K562 (cell line): ENCODE measurements at regions not wholly inside any gene's neighbourhood (a gene's known extent, or its start where the extent isn't known, plus 50 kb on each side); places are given as distances from the start of the nearest gene placed in this dataset.

Experiments used
- BHLHE40 ChIP-seq: IDR thresholded peaks from 2 replicates; pipeline ENCODE4 v1.6.1; 2011; ENCODE audit warnings: low read length, improper control_type of control experiment
- BRD4 ChIP-seq: fragments of 200-600 bp; sonication (generic); IDR thresholded peaks from 2 replicates; pipeline ENCODE4 v1.6.1; 2017; ENCODE audit warnings: inconsistent platforms
- DDX20 ChIP-seq: fragments of 450-650 bp; IDR thresholded peaks from 2 replicates; pipeline ENCODE4 v1.6.1; 2016; ENCODE audit warnings: missing genetic modification characterization, low read depth, mild to moderate bottlenecking, missing compliant biosample characterization, moderate library complexity
- EP300 ChIP-seq: IDR thresholded peaks from 2 replicates; pipeline ENCODE4 v1.6.1; 2012; ENCODE audit warnings: low read length, improper control_type of control experiment
- FOXK2 ChIP-seq, 2 experiments: fragments of 450-650 bp; IDR thresholded peaks in 1 of 2; conservative IDR thresholded peaks in 1 of 2; 2 replicates each; pipeline ENCODE4 v1.6.1; 2016; ENCODE audit warnings: low read depth in 2 of 2, mild to moderate bottlenecking in 1 of 2
- JUND ChIP-seq, 2 experiments: IDR thresholded peaks; 2 replicates in 1 of 2; 3 replicates in 1 of 2; pipeline ENCODE4 v1.6.1; 2011; ENCODE audit warnings: borderline replicate concordance in 2 of 2, low read depth in 2 of 2, low read length in 2 of 2, improper control_type of control experiment in 1 of 2, missing biosample characterization in 1 of 2, missing genetic modification characterization in 1 of 2, missing genetic modification reagents in 1 of 2
- USF2 ChIP-seq: sonication (generic); formaldehyde crosslinking; IDR thresholded peaks from 2 replicates; pipeline ENCODE4 v1.5.0; 2020; ENCODE audit warnings: missing genetic modification reagents
- ZNF146 ChIP-seq: IDR thresholded peaks from one replicate; pipeline ENCODE4 v1.6.1; 2018; ENCODE audit warnings: missing compliant biosample characterization; ENCODE audit not compliant: unreplicated experiment

DNA sequence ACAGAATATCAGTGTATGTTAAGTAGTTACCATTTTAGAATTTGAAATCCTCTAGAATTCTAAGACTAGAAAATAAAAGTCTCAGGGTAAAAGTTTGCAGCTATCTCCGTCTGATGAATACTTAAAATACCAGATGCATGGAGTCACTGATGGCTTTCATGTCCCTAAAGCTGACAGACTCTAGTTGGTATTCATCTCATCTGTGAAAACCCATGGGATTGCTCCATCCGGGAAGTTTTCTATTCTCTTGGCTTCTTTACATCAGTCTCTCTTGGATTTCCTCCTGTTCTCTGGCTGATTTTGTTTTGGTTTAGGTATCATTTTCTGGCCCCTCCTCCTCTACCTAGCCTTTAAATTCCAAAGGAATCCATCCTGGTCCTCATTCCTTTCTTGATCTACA, 465.6 kb upstream of the POU3F3 start:
- TF ChIP-seq BHLHE40 (no peak), BRD4 (no peak), DDX20 (tag) (no peak), FOXK2 (conservative IDR thresholded peaks at IDR 0.05 in 1 of 2, IDR thresholded peaks at IDR 0.05 in 1 of 2; ENCODE audit: low read depth in 2 of 2) (no peak), EP300 (no peak), JUND (IDR thresholded peaks at IDR 0.05; ENCODE audit: borderline replicate concordance, low read depth, low read length) (no peak), JUND (tag; IDR thresholded peaks at IDR 0.05; ENCODE audit: borderline replicate concordance, low read depth, low read length) (no peak), USF2 (CRISPR knock-in tag) (no peak), ZNF146 (CRISPR knock-in tag) (no peak)
